ENCODE measurements at regions not wholly inside any gene's neighbourhood (a gene's known extent, or its start where the extent isn't known, plus 50 kb on each side); places are given as distances from the start of the nearest gene placed in this dataset.
"Not testable (repeated sequence)": the region's sequence is repeated elsewhere in the genome, so short reads cannot be mapped to it uniquely, and the experiment has no call there.

DNA sequence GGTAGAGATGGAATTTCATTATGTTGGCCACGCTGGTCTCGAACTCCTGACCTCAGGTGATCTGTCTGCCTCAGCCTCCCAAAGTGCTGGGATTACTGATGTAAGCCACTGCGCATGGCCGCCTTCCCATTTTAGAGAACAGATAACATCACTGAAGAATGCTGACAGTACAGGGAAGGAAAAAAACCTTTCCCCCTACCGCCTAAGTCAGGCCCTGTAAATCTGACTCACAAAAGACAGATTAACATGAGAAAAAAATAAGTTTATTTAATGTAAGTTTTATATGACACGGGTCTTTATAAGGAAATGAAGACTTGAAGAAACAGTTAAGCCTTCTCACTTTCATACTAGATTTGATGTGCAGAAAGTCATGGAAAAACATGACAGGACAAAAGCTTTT, 227.2 kb upstream of the ZNF608 start:
- DNase-seq, result no peak
- no peak overlapping the region for H3K4me3 Mint-ChIP-seq
- POLR2A ChIA-PET, result no interaction called here

DNA sequence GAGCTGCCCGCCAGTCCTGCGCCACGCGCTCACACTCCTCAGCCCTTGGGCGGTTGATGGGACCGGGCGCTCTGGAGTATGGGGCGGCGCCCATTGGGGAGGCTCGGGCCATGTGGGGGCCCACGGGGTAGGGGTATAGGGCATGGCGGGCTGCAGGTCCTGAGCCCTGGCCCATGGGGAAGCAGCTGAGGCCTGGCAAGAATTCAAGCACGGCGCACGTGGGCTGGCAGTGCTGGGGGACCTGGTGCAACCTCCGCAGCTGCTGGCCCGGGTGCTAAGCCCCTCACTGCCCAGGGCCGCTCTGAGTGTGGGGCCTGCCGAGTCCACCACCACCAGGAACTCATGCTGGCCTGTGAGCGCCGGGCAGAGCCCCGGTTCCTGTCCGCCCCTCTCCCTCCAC, 229.6 kb upstream of the ZNF608 start:
- no peak overlapping the region for H3K4me3 Mint-ChIP-seq
- H3K9me3 Mint-ChIP-seq (ENCODE audit: insufficient read depth), result peaks cover 4% of the 10 kb centered on the region
- ATAC-seq (no peak), DNase-seq (no peak)
- no peak overlapping the region for H3K27ac Mint-ChIP-seq
- no peaks in the 10 kb centered on the region for H3K36me3 Mint-ChIP-seq (ENCODE audit: low read depth)
- H3K27me3 Mint-ChIP-seq (ENCODE audit: low read depth), result no peaks in the 10 kb centered on the region
- ChIA-PET CTCF (no interaction called here), POLR2A (no interaction called here)
- no peaks in the 10 kb centered on the region for H3K4me1 Mint-ChIP-seq (ENCODE audit: low read depth)

More for the DNA sequence above, 227.2 kb upstream of the ZNF608 start:
- CTCF ChIA-PET, result no interaction called here
- Mint-ChIP-seq H3K36me3 (ENCODE audit: low read depth) (no peaks in the 10 kb centered on the region), H3K27ac (no peak overlapping the region), H3K27me3 (ENCODE audit: low read depth) (no peaks in the 10 kb centered on the region), H3K4me1 (ENCODE audit: low read depth) (no peaks in the 10 kb centered on the region), H3K9me3 (ENCODE audit: insufficient read depth) (peaks cover 4% of the 10 kb centered on the region)
- ATAC-seq, result no peak

DNA sequence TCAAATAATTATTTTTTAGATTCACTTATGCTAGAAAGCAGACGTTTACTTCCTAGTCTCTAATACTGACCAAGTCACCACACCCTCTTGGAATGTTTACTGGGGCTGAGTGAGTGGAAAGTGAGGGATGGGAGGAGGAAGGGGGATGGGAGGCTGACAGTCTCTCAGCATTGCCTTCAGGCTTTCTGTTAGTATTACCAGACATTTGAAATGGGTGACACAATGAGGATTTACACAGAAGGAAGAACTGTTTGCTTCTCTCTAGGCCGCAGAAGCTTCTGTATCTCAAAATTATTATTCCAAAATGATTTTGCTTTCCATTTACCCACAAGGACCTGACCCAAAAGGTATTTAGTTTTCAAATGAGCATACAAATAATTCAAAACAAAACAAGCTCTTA, 232.8 kb upstream of the ZNF608 start:
- DNase-seq (no peak), ATAC-seq (no peak)
- Mint-ChIP-seq H3K27ac (no peak overlapping the region), H3K27me3 (ENCODE audit: low read depth) (no peaks in the 10 kb centered on the region), H3K4me1 (ENCODE audit: low read depth) (no peaks in the 10 kb centered on the region), H3K4me3 (no peak overlapping the region), H3K9me3 (ENCODE audit: insufficient read depth) (peaks cover 4% of the 10 kb centered on the region), H3K36me3 (ENCODE audit: low read depth) (no peaks in the 10 kb centered on the region)
- ChIA-PET CTCF (no interaction called here), POLR2A (no interaction called here)

DNA sequence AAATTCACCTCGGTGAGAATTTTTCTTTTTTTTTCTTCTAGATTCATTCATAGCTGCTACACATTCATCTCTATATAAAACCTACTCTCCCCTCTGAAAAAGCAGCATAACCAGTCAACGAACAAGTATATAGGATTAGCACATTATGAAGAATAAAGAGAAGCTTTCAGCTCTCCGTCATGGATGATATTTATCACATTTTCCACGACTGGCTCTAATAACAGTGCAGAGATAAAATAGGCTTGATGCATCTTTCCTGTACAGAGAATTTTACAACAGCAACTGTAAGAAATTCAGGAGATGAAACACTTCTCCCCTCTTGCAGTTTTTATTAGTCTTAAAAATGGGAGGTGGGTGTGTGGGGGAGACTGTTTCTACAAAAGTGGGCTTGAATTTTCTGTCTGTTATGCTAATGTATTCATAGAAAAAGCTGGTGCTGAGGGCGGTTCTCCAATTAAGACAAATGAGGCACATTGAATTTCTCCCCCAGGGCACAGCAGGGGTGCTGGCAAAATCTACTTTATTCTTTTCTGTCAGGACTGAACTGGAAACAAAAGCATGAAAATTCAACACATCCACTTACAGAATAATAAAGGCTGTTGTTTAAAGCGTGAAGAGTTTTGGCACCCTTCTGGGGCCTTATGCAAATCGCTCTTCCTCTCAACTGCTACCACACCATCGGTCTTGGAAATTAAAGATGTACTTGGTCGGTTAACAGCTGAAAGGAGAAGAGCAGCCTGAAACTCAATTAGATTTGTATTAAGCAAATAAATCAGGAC, 233.9 kb upstream of the ZNF608 start:
- no peaks in the 10 kb centered on the region for H3K36me3 Mint-ChIP-seq (ENCODE audit: low read depth)
- ChIA-PET CTCF (no interaction called here), POLR2A (no interaction called here)
- DNase-seq (no peak), ATAC-seq (no peak)
- peaks cover under 1% of the 10 kb centered on the region for H3K9me3 Mint-ChIP-seq (ENCODE audit: insufficient read depth)
- H3K27me3 Mint-ChIP-seq (ENCODE audit: low read depth), result no peaks in the 10 kb centered on the region
- no peak overlapping the region for H3K4me3 Mint-ChIP-seq
- no peak overlapping the region for H3K27ac Mint-ChIP-seq
- H3K4me1 Mint-ChIP-seq (ENCODE audit: low read depth), result no peaks in the 10 kb centered on the region

DNA sequence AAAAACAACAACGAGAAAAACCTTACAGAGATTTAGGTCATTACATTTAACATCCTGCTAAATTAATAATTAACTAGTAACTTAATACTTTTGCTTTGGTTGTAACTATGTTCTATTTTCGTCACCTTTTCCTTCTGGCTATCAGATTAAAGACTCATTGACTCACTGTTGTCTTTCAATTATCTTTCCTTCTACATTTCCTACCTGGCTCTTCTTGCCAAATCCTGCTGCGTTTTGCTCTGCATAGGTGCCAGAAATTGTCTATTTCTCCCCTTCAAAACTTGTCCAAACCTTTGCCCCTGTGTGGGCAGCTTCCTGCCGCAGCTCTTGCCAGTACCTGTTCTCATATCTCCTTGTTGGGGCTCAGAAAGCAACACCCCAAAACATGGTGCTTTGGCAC, 235.5 kb upstream of the ZNF608 start:
- H3K27ac Mint-ChIP-seq, result no peak overlapping the region
- H3K27me3 Mint-ChIP-seq (ENCODE audit: low read depth), result no peaks in the 10 kb centered on the region
- ATAC-seq, result no peak
- no peaks in the 10 kb centered on the region for H3K9me3 Mint-ChIP-seq (ENCODE audit: insufficient read depth)
- ChIA-PET POLR2A (no interaction called here), CTCF (no interaction called here)
- no peak overlapping the region for H3K4me3 Mint-ChIP-seq
- DNase-seq, result no peak
- H3K36me3 Mint-ChIP-seq (ENCODE audit: low read depth), result no peaks in the 10 kb centered on the region
- no peaks in the 10 kb centered on the region for H3K4me1 Mint-ChIP-seq (ENCODE audit: low read depth)

DNA sequence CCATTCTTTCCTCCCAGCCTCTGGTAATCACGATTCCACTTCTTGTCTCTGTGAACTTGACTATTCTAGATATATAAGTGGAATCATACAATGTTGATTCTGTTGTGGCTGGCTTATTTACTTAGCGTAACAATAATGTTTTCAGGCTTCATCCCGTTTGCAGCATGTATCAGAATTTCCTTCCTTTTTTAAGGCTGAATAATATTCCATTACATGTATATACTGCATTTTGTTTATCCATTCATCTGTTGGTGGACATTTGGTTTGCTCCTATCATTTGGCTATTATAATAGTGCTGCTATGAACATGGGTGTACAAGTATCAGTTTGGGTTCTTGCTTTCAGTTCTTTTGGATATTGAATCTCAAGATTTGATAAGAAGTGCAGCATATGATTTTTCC, 239.7 kb upstream of the ZNF608 start:
- Mint-ChIP-seq H3K9me3 (ENCODE audit: insufficient read depth) (peaks cover 6% of the 10 kb centered on the region), H3K4me3 (no peak overlapping the region), H3K27me3 (ENCODE audit: low read depth) (no peaks in the 10 kb centered on the region), H3K27ac (no peak overlapping the region), H3K36me3 (ENCODE audit: low read depth) (no peaks in the 10 kb centered on the region), H3K4me1 (ENCODE audit: low read depth) (no peaks in the 10 kb centered on the region)
- ATAC-seq (no peak), DNase-seq (no peak)
- CTCF ChIA-PET, result no interaction called here
- POLR2A ChIA-PET, result no interaction called here

DNA sequence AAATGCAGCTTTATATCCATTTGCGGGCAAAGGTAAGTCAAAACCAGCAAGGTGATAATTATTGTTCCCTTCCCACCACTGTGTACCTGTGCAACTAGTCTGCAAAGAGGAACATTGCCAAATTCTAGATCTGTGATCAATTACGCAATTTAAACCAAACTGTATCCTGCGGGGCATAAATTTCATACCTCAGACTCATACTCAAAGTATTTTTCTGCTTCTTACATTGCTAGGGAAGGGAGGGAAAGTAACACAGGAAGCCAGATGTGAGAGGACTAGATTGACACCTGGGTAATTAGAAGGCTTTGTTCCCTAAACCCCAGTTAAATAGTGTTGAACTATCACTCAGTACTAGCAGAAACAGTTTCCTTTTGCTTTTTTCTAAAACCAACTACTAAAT, 240.2 kb upstream of the ZNF608 start:
- no peak overlapping the region for H3K27ac Mint-ChIP-seq
- DNase-seq (no peak), ATAC-seq (no peak)
- ChIA-PET POLR2A (no interaction called here), CTCF (no interaction called here)
- no peaks in the 10 kb centered on the region for H3K36me3 Mint-ChIP-seq (ENCODE audit: low read depth)
- H3K9me3 Mint-ChIP-seq (ENCODE audit: insufficient read depth), result peaks cover 6% of the 10 kb centered on the region
- H3K27me3 Mint-ChIP-seq (ENCODE audit: low read depth), result no peaks in the 10 kb centered on the region
- no peaks in the 10 kb centered on the region for H3K4me1 Mint-ChIP-seq (ENCODE audit: low read depth)
- H3K4me3 Mint-ChIP-seq, result no peak overlapping the region

DNA sequence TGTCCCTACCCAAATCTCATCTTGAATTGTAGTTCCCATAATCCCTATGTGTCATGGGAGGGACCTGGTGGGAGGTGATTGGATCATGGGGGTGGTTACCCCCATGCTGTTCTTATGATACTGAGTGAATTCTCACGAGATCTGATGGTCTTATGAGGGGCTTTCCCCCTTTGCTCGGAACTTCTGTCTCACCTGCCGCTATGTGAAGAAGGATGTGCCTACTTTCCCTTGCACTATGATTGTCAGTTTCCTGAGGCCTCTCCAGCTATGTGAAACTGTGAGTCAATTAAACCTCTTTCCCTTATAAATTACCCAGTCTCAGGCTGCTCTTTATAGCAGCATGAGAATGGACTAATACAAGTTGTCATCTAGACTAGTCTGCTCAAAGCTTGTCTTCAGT, 241.3 kb upstream of the ZNF608 start:
- H3K4me1 Mint-ChIP-seq (ENCODE audit: low read depth); ATAC-seq; POLR2A ChIA-PET; DNase-seq; H3K27me3 Mint-ChIP-seq (ENCODE audit: low read depth); H3K36me3 Mint-ChIP-seq (ENCODE audit: low read depth); CTCF ChIA-PET; H3K4me3 Mint-ChIP-seq; H3K27ac Mint-ChIP-seq; H3K9me3 Mint-ChIP-seq (ENCODE audit: insufficient read depth): not testable (repeated sequence)

DNA sequence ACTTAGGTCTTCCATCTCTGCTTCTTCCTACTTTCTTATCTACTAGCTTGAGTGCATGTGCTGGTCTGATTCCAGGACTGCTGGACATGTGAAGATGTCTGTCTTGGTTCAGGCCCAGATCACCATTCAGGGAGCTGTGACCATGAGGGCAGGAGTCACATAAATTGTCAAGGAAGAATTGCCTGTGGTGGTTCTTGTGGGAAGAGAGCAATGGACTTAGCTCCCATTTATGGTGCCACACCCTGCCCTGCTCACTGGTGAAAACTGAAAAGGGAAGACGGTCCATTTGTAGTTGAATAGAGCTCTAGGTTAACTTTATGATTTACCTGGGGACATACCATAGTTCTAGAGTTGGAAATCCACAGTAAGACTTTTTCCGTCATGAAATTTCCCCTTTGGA, 244.3 kb upstream of the ZNF608 start:
- POLR2A ChIA-PET, result no interaction called here
- Mint-ChIP-seq H3K4me3 (no peak overlapping the region), H3K27ac (no peak overlapping the region), H3K4me1 (ENCODE audit: low read depth) (no peaks in the 10 kb centered on the region), H3K9me3 (ENCODE audit: insufficient read depth) (peaks cover 6% of the 10 kb centered on the region), H3K27me3 (ENCODE audit: low read depth) (no peaks in the 10 kb centered on the region), H3K36me3 (ENCODE audit: low read depth) (no peaks in the 10 kb centered on the region)
- no peak for ATAC-seq
- DNase-seq, result no peak
- CTCF ChIA-PET, result no interaction called here

DNA sequence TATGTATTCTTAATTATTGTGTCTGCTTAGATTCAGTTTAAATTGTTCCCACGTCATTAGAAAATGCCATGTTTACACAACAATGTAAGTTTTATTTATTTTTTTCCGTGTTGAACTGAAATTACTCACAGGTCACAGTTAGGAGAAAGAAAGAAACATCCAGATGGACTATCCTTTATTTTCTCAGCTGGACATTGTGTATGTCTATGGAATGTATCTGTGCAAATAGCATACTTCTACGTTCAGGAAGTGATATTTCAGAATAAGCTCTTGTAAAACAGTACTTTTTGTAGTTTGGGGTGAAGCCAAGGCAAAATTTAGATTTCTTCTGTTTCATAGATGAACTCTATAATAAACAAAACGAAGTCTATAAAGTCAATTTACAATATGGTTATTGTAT, 249.0 kb upstream of the ZNF608 start:
- ChIA-PET POLR2A (no interaction called here), CTCF (no interaction called here)
- DNase-seq, result no peak

DNA sequence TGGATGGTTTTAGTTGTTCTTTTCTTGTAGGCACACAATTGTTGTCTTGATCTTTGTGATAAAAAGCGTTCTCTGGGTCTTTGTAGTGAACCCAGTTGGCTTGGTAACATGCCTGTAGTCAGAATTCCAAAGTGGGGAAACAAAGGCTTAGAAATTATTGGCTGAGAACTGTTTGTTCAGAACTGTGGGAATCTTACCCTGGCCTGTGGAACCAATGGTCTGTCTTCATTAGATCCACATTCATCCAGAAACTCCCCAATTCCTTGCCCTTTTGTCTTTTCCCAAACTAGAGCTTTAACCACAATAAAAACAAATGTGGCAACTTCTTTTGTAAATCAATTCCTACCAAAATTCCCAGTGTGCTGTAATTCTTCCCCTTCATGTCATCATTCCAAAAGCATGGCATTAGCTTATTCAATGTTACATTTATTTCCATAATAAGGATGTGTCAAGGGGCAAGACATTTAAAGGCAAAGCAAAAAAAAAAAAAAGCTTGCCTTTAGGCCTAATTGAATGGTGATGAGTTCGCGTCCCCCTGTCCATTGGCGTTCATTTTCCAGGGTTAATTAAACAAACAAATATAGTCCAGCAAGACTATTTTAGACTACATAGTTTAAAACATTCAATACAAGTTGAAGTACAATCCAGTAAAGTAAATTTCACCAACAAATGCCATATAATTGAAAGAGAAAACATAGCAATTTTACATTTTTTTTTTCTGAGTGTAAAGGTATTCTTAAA, 249.8 kb upstream of the ZNF608 start:
- Mint-ChIP-seq H3K4me1 (ENCODE audit: low read depth) (no peaks in the 10 kb centered on the region), H3K9me3 (ENCODE audit: insufficient read depth) (no peaks in the 10 kb centered on the region), H3K27me3 (ENCODE audit: low read depth) (no peaks in the 10 kb centered on the region), H3K36me3 (ENCODE audit: low read depth) (no peaks in the 10 kb centered on the region), H3K4me3 (no peak overlapping the region), H3K27ac (no peak overlapping the region)
- CTCF ChIA-PET, result no interaction called here
- POLR2A ChIA-PET, result no interaction called here
- DNase-seq (no peak), ATAC-seq (no peak)

More for the DNA sequence above, 249.0 kb upstream of the ZNF608 start:
- no peaks in the 10 kb centered on the region for H3K36me3 Mint-ChIP-seq (ENCODE audit: low read depth)
- H3K4me1 Mint-ChIP-seq (ENCODE audit: low read depth), result no peaks in the 10 kb centered on the region
- H3K9me3 Mint-ChIP-seq (ENCODE audit: insufficient read depth), result no peaks in the 10 kb centered on the region
- ATAC-seq, result no peak
- H3K4me3 Mint-ChIP-seq, result no peak overlapping the region
- H3K27ac Mint-ChIP-seq, result no peak overlapping the region
- no peaks in the 10 kb centered on the region for H3K27me3 Mint-ChIP-seq (ENCODE audit: low read depth)

DNA sequence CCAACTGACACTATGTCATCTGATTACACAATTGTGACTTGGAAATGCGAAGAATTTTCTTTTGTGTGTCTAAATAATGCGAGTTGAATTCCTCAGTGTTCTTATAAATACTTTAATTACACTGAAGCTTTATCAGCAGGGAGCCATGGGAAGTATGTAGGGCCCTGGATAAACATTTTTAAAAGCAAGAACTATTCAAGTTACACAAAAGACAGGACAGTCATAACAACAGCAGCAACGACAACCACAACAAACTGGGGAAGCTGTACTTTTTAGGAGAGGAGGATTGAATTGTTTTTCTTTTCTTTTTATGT, 250.3 kb upstream of the ZNF608 start:
- H3K27me3 Mint-ChIP-seq (ENCODE audit: low read depth), result no peaks in the 10 kb centered on the region
- H3K9me3 Mint-ChIP-seq (ENCODE audit: insufficient read depth), result no peaks in the 10 kb centered on the region
- ATAC-seq (no peak), DNase-seq (no peak)
- CTCF ChIA-PET, result no interaction called here
- H3K27ac Mint-ChIP-seq, result no peak overlapping the region
- POLR2A ChIA-PET, result no interaction called here
- H3K4me3 Mint-ChIP-seq, result no peak overlapping the region
- no peaks in the 10 kb centered on the region for H3K36me3 Mint-ChIP-seq (ENCODE audit: low read depth)
- H3K4me1 Mint-ChIP-seq (ENCODE audit: low read depth), result no peaks in the 10 kb centered on the region
